Keratinocyte (primary cell): ENCODE measurements at regions not wholly inside any gene's neighbourhood (a gene's known extent, or its start where the extent isn't known, plus 50 kb on each side); places are given as distances from the start of the nearest gene placed in this dataset.

Experiments
- DNase-seq: peaks from one replicate; pipeline ENCODE4 v3.0.0-alpha.2; 2011; ENCODE audit warnings: low read depth, missing footprints, low spot score
- FAIRE-seq: peaks from 2 replicates; lab custom pipeline; 2011; peaks lifted over from hg19 to GRCh38; lab: Jason Lieb, UNC
- H2AFZ ChIP-seq: 2 replicates; pipeline ENCODE4 v1.6.0; 2012; ENCODE audit warnings: low read length, control low read depth, inconsistent platforms; ENCODE audit not compliant: control insufficient read depth
- H3K27ac ChIP-seq: 2 replicates; pipeline ENCODE4 v1.5.1; 2011; ENCODE audit warnings: low read length; ENCODE audit not compliant: control insufficient read depth, insufficient read depth
- H3K27me3 ChIP-seq: 3 replicates; pipeline ENCODE4 v1.6.0; 2011; ENCODE audit warnings: low read length; ENCODE audit not compliant: control insufficient read depth, insufficient read depth; ENCODE audit errors: extremely low read depth
- H3K36me3 ChIP-seq, 2 experiments: 2 replicates in 1 of 2; 3 replicates in 1 of 2; pipeline ENCODE4 v1.5.1; 2011; ENCODE audit warnings: low read length in 2 of 2, mild to moderate bottlenecking in 1 of 2; ENCODE audit not compliant: control insufficient read depth in 2 of 2, insufficient read depth in 2 of 2; ENCODE audit errors: extremely low read depth in 1 of 2
- H3K4me1 ChIP-seq: 3 replicates; pipeline ENCODE4 v1.5.1; 2011; ENCODE audit warnings: low read length; ENCODE audit not compliant: control insufficient read depth, insufficient read depth; ENCODE audit errors: extremely low read depth
- H3K4me2 ChIP-seq: 3 replicates; pipeline ENCODE4 v1.6.0; 2011; ENCODE audit warnings: low read depth, low read length; ENCODE audit not compliant: control insufficient read depth, insufficient read depth; ENCODE audit errors: extremely low read depth
- H3K4me3 ChIP-seq, 3 experiments: fragments of 200-600 bp in 1 of 3; sonication (generic) in 1 of 3; 2 replicates in 2 of 3; 3 replicates in 1 of 3; pipeline ENCODE4 v1.5.1; 2011 to 2016; ENCODE audit warnings: low read length in 3 of 3, mild to moderate bottlenecking in 3 of 3, control low read depth in 2 of 3, inconsistent platforms in 1 of 3, low read depth in 1 of 3, mixed read lengths in 1 of 3, mixed run types in 1 of 3, moderate library complexity in 1 of 3; ENCODE audit not compliant: control insufficient read depth in 2 of 3, insufficient read depth in 2 of 3; ENCODE audit errors: extremely low read depth in 1 of 3
- H3K79me2 ChIP-seq: 2 replicates; pipeline ENCODE4 v1.6.0; 2012; ENCODE audit warnings: low read length; ENCODE audit not compliant: control insufficient read depth, insufficient read depth
- H3K9ac ChIP-seq: 3 replicates; pipeline ENCODE4 v1.6.0; 2011; ENCODE audit warnings: low read length; ENCODE audit not compliant: control insufficient read depth, insufficient read depth; ENCODE audit errors: extremely low read depth
- H3K9me1 ChIP-seq: 3 replicates; pipeline ENCODE4 v1.6.0; 2011; ENCODE audit warnings: low read length; ENCODE audit not compliant: control insufficient read depth, insufficient read depth; ENCODE audit errors: extremely low read depth
- H3K9me3 ChIP-seq: 2 replicates; pipeline ENCODE4 v1.5.1; 2012; ENCODE audit warnings: low read depth, low read length; ENCODE audit not compliant: control insufficient read depth
- H4K20me1 ChIP-seq: 3 replicates; pipeline ENCODE4 v1.6.0; 2011; ENCODE audit warnings: low read length; ENCODE audit not compliant: control insufficient read depth, insufficient read depth; ENCODE audit errors: extremely low read depth
- CTCF ChIP-seq, 3 experiments: IDR thresholded peaks in 1 of 3; conservative IDR thresholded peaks in 1 of 3; optimal IDR thresholded peaks in 1 of 3; 2 replicates in 2 of 3; 3 replicates in 1 of 3; pipeline versions ENCODE3 to v1.5.1; 2011; ENCODE audit warnings: low read length in 3 of 3, mild to moderate bottlenecking in 3 of 3, moderate library complexity in 2 of 3, control low read depth in 1 of 3, inconsistent platforms in 1 of 3; ENCODE audit not compliant: insufficient read depth in 2 of 3; ENCODE audit errors: extremely low read depth in 1 of 3
- EZH2 ChIP-seq: IDR thresholded peaks from one replicate; pipeline ENCODE4 v1.6.1; 2012; ENCODE audit warnings: inconsistent platforms, mild to moderate bottlenecking, low read length, moderate library complexity
- dilution Hi-C: fragments of 300-500 bp; cut with MboI; formaldehyde crosslinking; loops from one replicate; pipeline ENCODE4 v1.7.0; 2020; ENCODE audit warnings: low sequenced_read_pairs; ENCODE audit not compliant: extremely low pct_ligation_motif_present

- dilution Hi-C loops = no loop called here
- no peak overlapping the region for H3K4me2 ChIP-seq
Measured at GRCh38 chr13:88339271-88339741, 668.1 kb downstream of the SLITRK5 start.

GRCh38 chr13:88345171-88345847, 674.1 kb downstream of the SLITRK5 start:
- Histone ChIP-seq H3K9me3 (no peaks in the 10 kb centered on the region), H2AFZ (no peak overlapping the region), H4K20me1 (no peaks in the 10 kb centered on the region), H3K4me2 (no peak overlapping the region), H3K9ac (no peak overlapping the region), H3K27ac (no peak overlapping the region), H3K4me1 (no peaks in the 10 kb centered on the region), H3K27me3 (no peaks in the 10 kb centered on the region), H3K9me1 (no peaks in the 10 kb centered on the region), H3K36me3 (no peaks in the 10 kb centered on the region), H3K4me3 (no peak overlapping the region), H3K79me2 (no peaks in the 10 kb centered on the region)
- TF ChIP-seq CTCF (optimal IDR thresholded peaks at IDR 0.05 in 1 of 3, IDR thresholded peaks at IDR 0.05 in 1 of 3, conservative IDR thresholded peaks at IDR 0.05 in 1 of 3; ENCODE audit: extremely low read depth in 1 of 3, insufficient read depth in 2 of 3, low read length in 3 of 3) (no peak), EZH2 (no peak)
- dilution Hi-C loops = no loop called here
- DNase-seq = no peak
- FAIRE-seq = no peak

More at GRCh38 chr13:88339271-88339741, 668.1 kb downstream of the SLITRK5 start:
- FAIRE-seq (no peak), DNase-seq (no peak)
- H3K79me2 ChIP-seq = no peaks in the 10 kb centered on the region
- no peaks in the 10 kb centered on the region for H3K36me3 ChIP-seq
- H3K4me1 ChIP-seq = no peaks in the 10 kb centered on the region
- no peak overlapping the region for H3K27ac ChIP-seq
- H3K9me3 ChIP-seq = no peaks in the 10 kb centered on the region
- H3K9ac ChIP-seq = no peak overlapping the region
- H3K27me3 ChIP-seq = no peaks in the 10 kb centered on the region
- TF ChIP-seq EZH2 (no peak), CTCF (optimal IDR thresholded peaks at IDR 0.05 in 1 of 3, IDR thresholded peaks at IDR 0.05 in 1 of 3, conservative IDR thresholded peaks at IDR 0.05 in 1 of 3; ENCODE audit: extremely low read depth in 1 of 3, insufficient read depth in 2 of 3, low read length in 3 of 3) (no peak)
- no peak overlapping the region for H2AFZ ChIP-seq
- no peak overlapping the region for H3K4me3 ChIP-seq
- no peaks in the 10 kb centered on the region for H4K20me1 ChIP-seq
- H3K9me1 ChIP-seq = no peaks in the 10 kb centered on the region
